Liver (tissue), 8 donors: ENCODE measurements at regions not wholly inside any gene's neighbourhood (a gene's known extent, or its start where the extent isn't known, plus 50 kb on each side); places are given as distances from the start of the nearest gene placed in this dataset.

Source experiments
- DNase-seq: peaks from one replicate; pipeline ENCODE4 v3.0.0-alpha.2; 2017; ENCODE audit warnings: low spot score
- H3K27ac ChIP-seq, 2 donors: one replicate each; pipeline ENCODE4 v1.7.0; 2013; ENCODE audit warnings: inconsistent platforms in 2 of 2, low read length in 2 of 2, control low read depth in 1 of 2, low read depth in 1 of 2, mild to moderate bottlenecking in 1 of 2
- H3K27me3 ChIP-seq, 4 donors: one replicate each; pipeline versions ENCODE4 v1.6.1 to v1.7.0; 2013; ENCODE audit warnings: low read length in 3 of 4, inconsistent platforms in 1 of 4, mild to moderate bottlenecking in 1 of 4, moderate library complexity in 1 of 4; ENCODE audit not compliant: control insufficient read depth in 4 of 4, insufficient read depth in 4 of 4
- H3K36me3 ChIP-seq, 4 donors: one replicate each; pipeline versions ENCODE4 v1.6.1 to v1.7.0; 2013; ENCODE audit warnings: low read length in 3 of 4, mild to moderate bottlenecking in 3 of 4, low read depth in 1 of 4, moderate library complexity in 1 of 4; ENCODE audit not compliant: control insufficient read depth in 4 of 4, insufficient read depth in 3 of 4
- H3K4me1 ChIP-seq, 4 donors: one replicate each; pipeline versions ENCODE4 v1.6.1 to v1.7.0; 2013; ENCODE audit warnings: low read length in 3 of 4, mild to moderate bottlenecking in 3 of 4, moderate library complexity in 1 of 4; ENCODE audit not compliant: control insufficient read depth in 4 of 4, insufficient read depth in 4 of 4
- H3K4me3 ChIP-seq, 3 donors: one replicate each; pipeline versions ENCODE4 v1.6.1 to v1.7.0; 2013; ENCODE audit warnings: low read length in 3 of 3, control low read depth in 1 of 3, low read depth in 1 of 3, mild to moderate bottlenecking in 1 of 3
- H3K9ac ChIP-seq, 2 donors: one replicate each; pipeline ENCODE4 v1.7.0; 2013; ENCODE audit warnings: low read length in 2 of 2, mild to moderate bottlenecking in 2 of 2, moderate library complexity in 2 of 2, control low read depth in 1 of 2, low read depth in 1 of 2
- H3K9me3 ChIP-seq, 4 donors: one replicate each; pipeline versions ENCODE4 v1.6.1 to v1.7.0; 2013; ENCODE audit warnings: low read length in 3 of 4; ENCODE audit not compliant: control insufficient read depth in 4 of 4
- EGR1 ChIP-seq, 2 donors: IDR thresholded peaks; 2 replicates each; pipeline ENCODE4 v1.6.1; 2016 to 2018; ENCODE audit warnings: antibody characterized with exemption in 2 of 2, low read depth in 2 of 2
- FOXA1 ChIP-seq: IDR thresholded peaks from 2 replicates; pipeline ENCODE4 v1.6.1; 2016; ENCODE audit warnings: antibody characterized with exemption
- FOXA2 ChIP-seq: IDR thresholded peaks from 2 replicates; pipeline ENCODE4 v1.6.1; 2016; ENCODE audit warnings: antibody characterized with exemption
- GABPA ChIP-seq, 2 donors: IDR thresholded peaks in 1 of 2; conservative IDR thresholded peaks in 1 of 2; 2 replicates each; pipeline ENCODE4 v1.6.1; 2016; ENCODE audit warnings: antibody characterized with exemption in 2 of 2, mild to moderate bottlenecking in 1 of 2, moderate library complexity in 1 of 2
- HNF4G ChIP-seq: IDR thresholded peaks from 2 replicates; pipeline ENCODE4 v1.6.1; 2016; ENCODE audit warnings: antibody characterized with exemption
- JUND ChIP-seq, 2 donors: IDR thresholded peaks; 2 replicates each; pipeline ENCODE4 v1.6.1; 2016; ENCODE audit warnings: antibody characterized with exemption in 2 of 2
- MAX ChIP-seq: IDR thresholded peaks from 2 replicates; pipeline ENCODE4 v1.6.1; 2016; ENCODE audit warnings: antibody characterized with exemption
- SP1 ChIP-seq: IDR thresholded peaks from 2 replicates; pipeline ENCODE4 v1.6.1; 2018; ENCODE audit warnings: antibody characterized with exemption, mild to moderate bottlenecking
- TAF1 ChIP-seq: conservative IDR thresholded peaks from 2 replicates; pipeline ENCODE4 v1.6.1; 2016; ENCODE audit warnings: antibody characterized with exemption, mild to moderate bottlenecking
- YY1 ChIP-seq: IDR thresholded peaks from 2 replicates; pipeline ENCODE4 v1.6.1; 2016; ENCODE audit warnings: antibody characterized with exemption, mild to moderate bottlenecking
- WGBS: extraction: QIAGEN DNeasy Blood & Tissue Kit; methylation state at CpG from one replicate; pipeline ENCODE4 v1.1.7; 2013; 5-methylcytosine and 5-hydroxymethylcytosine counted together
- TF ChIP-seq, protein P1 (sequence below): IDR thresholded peaks from 2 replicates; pipeline ENCODE4 v1.6.1; 2016; ENCODE audit warnings: antibody characterized with exemption, mild to moderate bottlenecking
- TF ChIP-seq, protein P2 (sequence below): IDR thresholded peaks from 2 replicates; pipeline ENCODE4 v1.6.1; 2016; ENCODE audit warnings: antibody characterized with exemption
- TF ChIP-seq, protein P3 (sequence below): fragments of 150-350 bp; IDR thresholded peaks from 2 replicates; pipeline ENCODE4 v1.5.1; 2017; ENCODE audit warnings: improper control_type of control experiment, low read depth, low read length; ENCODE audit not compliant: missing input control
- donor health status: healthy.
- donor health status: healthy.
- donor health status: healthy.
- donor health status: healthy.
- donor health status: healthy.

- no peak overlapping the region for H3K9ac ChIP-seq
- WGBS = 53% methylated on average over 3 of the region's 3 CpGs
- H3K9me3 ChIP-seq = no peaks in the 10 kb centered on the region
- H3K27me3 ChIP-seq = no peaks in the 10 kb centered on the region
- no peaks in the 10 kb centered on the region for H3K4me1 ChIP-seq
- no peak for DNase-seq
- no peak for TF ChIP-seq FOXA2
- no peak for TF ChIP-seq SP1
- TF ChIP-seq, protein P1, sequence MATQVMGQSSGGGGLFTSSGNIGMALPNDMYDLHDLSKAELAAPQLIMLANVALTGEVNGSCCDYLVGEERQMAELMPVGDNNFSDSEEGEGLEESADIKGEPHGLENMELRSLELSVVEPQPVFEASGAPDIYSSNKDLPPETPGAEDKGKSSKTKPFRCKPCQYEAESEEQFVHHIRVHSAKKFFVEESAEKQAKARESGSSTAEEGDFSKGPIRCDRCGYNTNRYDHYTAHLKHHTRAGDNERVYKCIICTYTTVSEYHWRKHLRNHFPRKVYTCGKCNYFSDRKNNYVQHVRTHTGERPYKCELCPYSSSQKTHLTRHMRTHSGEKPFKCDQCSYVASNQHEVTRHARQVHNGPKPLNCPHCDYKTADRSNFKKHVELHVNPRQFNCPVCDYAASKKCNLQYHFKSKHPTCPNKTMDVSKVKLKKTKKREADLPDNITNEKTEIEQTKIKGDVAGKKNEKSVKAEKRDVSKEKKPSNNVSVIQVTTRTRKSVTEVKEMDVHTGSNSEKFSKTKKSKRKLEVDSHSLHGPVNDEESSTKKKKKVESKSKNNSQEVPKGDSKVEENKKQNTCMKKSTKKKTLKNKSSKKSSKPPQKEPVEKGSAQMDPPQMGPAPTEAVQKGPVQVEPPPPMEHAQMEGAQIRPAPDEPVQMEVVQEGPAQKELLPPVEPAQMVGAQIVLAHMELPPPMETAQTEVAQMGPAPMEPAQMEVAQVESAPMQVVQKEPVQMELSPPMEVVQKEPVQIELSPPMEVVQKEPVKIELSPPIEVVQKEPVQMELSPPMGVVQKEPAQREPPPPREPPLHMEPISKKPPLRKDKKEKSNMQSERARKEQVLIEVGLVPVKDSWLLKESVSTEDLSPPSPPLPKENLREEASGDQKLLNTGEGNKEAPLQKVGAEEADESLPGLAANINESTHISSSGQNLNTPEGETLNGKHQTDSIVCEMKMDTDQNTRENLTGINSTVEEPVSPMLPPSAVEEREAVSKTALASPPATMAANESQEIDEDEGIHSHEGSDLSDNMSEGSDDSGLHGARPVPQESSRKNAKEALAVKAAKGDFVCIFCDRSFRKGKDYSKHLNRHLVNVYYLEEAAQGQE = no peak
- no peak for TF ChIP-seq GABPA (IDR thresholded peaks at IDR 0.05 in 1 of 2, conservative IDR thresholded peaks at IDR 0.05 in 1 of 2)
- no peak for TF ChIP-seq JUND (IDR thresholded peaks at IDR 0.05)
- no peak for TF ChIP-seq FOXA1
- TF ChIP-seq YY1 = no peak
- TF ChIP-seq HNF4G = no peak
- H3K36me3 ChIP-seq = no peaks in the 10 kb centered on the region
- H3K27ac ChIP-seq = no peak overlapping the region
- no peak overlapping the region for H3K4me3 ChIP-seq
These were observed 418.9 kb downstream of the EPHA4 start for GRCh38 chr2:221153226-221153625.

- H3K4me1 ChIP-seq = no peaks in the 10 kb centered on the region
- H3K4me3 ChIP-seq = no peak overlapping the region
- H3K27me3 ChIP-seq = no peaks in the 10 kb centered on the region
- no peaks in the 10 kb centered on the region for H3K36me3 ChIP-seq
- TF ChIP-seq FOXA2 (no peak), JUND (IDR thresholded peaks at IDR 0.05) (no peak), HNF4G (no peak), TAF1 (no peak), MAX (no peak), EGR1 (IDR thresholded peaks at IDR 0.05; ENCODE audit: low read depth in 2 of 2) (no peak)
- TF ChIP-seq, protein P1 = no peak
- TF ChIP-seq, protein P2, sequence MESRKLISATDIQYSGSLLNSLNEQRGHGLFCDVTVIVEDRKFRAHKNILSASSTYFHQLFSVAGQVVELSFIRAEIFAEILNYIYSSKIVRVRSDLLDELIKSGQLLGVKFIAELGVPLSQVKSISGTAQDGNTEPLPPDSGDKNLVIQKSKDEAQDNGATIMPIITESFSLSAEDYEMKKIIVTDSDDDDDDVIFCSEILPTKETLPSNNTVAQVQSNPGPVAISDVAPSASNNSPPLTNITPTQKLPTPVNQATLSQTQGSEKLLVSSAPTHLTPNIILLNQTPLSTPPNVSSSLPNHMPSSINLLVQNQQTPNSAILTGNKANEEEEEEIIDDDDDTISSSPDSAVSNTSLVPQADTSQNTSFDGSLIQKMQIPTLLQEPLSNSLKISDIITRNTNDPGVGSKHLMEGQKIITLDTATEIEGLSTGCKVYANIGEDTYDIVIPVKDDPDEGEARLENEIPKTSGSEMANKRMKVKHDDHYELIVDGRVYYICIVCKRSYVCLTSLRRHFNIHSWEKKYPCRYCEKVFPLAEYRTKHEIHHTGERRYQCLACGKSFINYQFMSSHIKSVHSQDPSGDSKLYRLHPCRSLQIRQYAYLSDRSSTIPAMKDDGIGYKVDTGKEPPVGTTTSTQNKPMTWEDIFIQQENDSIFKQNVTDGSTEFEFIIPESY = no peak
- TF ChIP-seq, protein P3, sequence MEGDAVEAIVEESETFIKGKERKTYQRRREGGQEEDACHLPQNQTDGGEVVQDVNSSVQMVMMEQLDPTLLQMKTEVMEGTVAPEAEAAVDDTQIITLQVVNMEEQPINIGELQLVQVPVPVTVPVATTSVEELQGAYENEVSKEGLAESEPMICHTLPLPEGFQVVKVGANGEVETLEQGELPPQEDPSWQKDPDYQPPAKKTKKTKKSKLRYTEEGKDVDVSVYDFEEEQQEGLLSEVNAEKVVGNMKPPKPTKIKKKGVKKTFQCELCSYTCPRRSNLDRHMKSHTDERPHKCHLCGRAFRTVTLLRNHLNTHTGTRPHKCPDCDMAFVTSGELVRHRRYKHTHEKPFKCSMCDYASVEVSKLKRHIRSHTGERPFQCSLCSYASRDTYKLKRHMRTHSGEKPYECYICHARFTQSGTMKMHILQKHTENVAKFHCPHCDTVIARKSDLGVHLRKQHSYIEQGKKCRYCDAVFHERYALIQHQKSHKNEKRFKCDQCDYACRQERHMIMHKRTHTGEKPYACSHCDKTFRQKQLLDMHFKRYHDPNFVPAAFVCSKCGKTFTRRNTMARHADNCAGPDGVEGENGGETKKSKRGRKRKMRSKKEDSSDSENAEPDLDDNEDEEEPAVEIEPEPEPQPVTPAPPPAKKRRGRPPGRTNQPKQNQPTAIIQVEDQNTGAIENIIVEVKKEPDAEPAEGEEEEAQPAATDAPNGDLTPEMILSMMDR = no peak
- 77% methylated on average over 7 of the region's 7 CpGs for WGBS
- no peak overlapping the region for H3K27ac ChIP-seq
- H3K9ac ChIP-seq = no peak overlapping the region
- DNase-seq = no peak
- no peaks in the 10 kb centered on the region for H3K9me3 ChIP-seq
These were observed 417.9 kb downstream of the EPHA4 start for GRCh38 chr2:221154176-221154575.
